MM.1S (cell line): ENCODE measurements at regions not wholly inside any gene's neighbourhood (a gene's known extent, or its start where the extent isn't known, plus 50 kb on each side); places are given as distances from the start of the nearest gene placed in this dataset.

Source experiments
- DNase-seq: peaks from one replicate; pipeline ENCODE4 v3.0.0-alpha.2; 2015
- H2AFZ ChIP-seq: fragments of 300-600 bp; sonication (generic); 2 replicates; pipeline ENCODE4 v1.6.0; 2016; ENCODE audit warnings: antibody characterized with exemption, low read length
- H3F3A ChIP-seq: fragments of 300-600 bp; sonication (generic); 2 replicates; pipeline ENCODE4 v1.6.1; 2016; ENCODE audit warnings: mild to moderate bottlenecking, antibody characterized with exemption, low read length, moderate library complexity, mixed read lengths; ENCODE audit not compliant: insufficient read depth
- H3K27ac ChIP-seq: fragments of 300-600 bp; sonication (generic); 2 replicates; pipeline ENCODE4 v1.5.1; 2016; ENCODE audit warnings: mild to moderate bottlenecking, low read length
- H3K27me3 ChIP-seq: fragments of 300-600 bp; sonication (generic); replicated peaks from 2 replicates; pipeline ENCODE4 v1.6.0; 2016; ENCODE audit warnings: low read length; ENCODE audit not compliant: insufficient read depth
- H3K36me3 ChIP-seq: fragments of 300-600 bp; sonication (generic); replicated peaks from 2 replicates; pipeline ENCODE4 v1.6.1; 2016; ENCODE audit warnings: mild to moderate bottlenecking, low read length, mixed read lengths; ENCODE audit not compliant: insufficient read depth
- H3K4me1 ChIP-seq: fragments of 300-600 bp; sonication (generic); 2 replicates; pipeline ENCODE4 v1.6.1; 2016; ENCODE audit warnings: low read length, mixed read lengths
- H3K4me2 ChIP-seq: fragments of 300-600 bp; sonication (generic); 2 replicates; pipeline ENCODE4 v1.6.0; 2016; ENCODE audit warnings: low read depth, low read length
- H3K4me3 ChIP-seq: fragments of 300-600 bp; sonication (generic); 2 replicates; pipeline ENCODE4 v1.5.1; 2016; ENCODE audit warnings: low read length, mixed read lengths
- H3K79me2 ChIP-seq: fragments of 300-600 bp; sonication (generic); 2 replicates; pipeline ENCODE4 v1.6.1; 2016; ENCODE audit warnings: mixed run types, low read length, mixed read lengths
- H3K9ac ChIP-seq: fragments of 300-600 bp; sonication (generic); 2 replicates; pipeline ENCODE4 v1.6.1; 2016; ENCODE audit warnings: low read length, mixed read lengths
- H3K9me2 ChIP-seq: fragments of 300-600 bp; sonication (generic); replicated peaks from 2 replicates; pipeline ENCODE4 v1.6.1; 2016; ENCODE audit warnings: mild to moderate bottlenecking, low read length, mixed read lengths; ENCODE audit not compliant: insufficient read depth
- H3K9me3 ChIP-seq: fragments of 300-600 bp; sonication (generic); replicated peaks from 2 replicates; pipeline ENCODE4 v1.6.1; 2016; ENCODE audit warnings: mild to moderate bottlenecking, low read length, mixed read lengths; ENCODE audit not compliant: insufficient read depth
- H4K20me1 ChIP-seq: fragments of 300-600 bp; sonication (generic); 2 replicates; pipeline ENCODE4 v1.6.1; 2016; ENCODE audit warnings: mild to moderate bottlenecking, low read length, moderate library complexity, mixed read lengths; ENCODE audit not compliant: insufficient read depth
- EZH2 ChIP-seq: fragments of 300-600 bp; sonication (generic); optimal IDR thresholded peaks from 2 replicates; pipeline ENCODE3; 2017; ENCODE audit warnings: low read depth, mild to moderate bottlenecking, antibody characterized with exemption, low read length, mixed read lengths
- EZH2phosphoT487 ChIP-seq: fragments of 300-600 bp; sonication (generic); IDR thresholded peaks from 2 replicates; pipeline ENCODE4 v1.6.1; 2018; ENCODE audit warnings: antibody characterized with exemption, low read length
- TF ChIP-seq, protein P1 (sequence below): fragments of 300-600 bp; sonication (generic); IDR thresholded peaks from 2 replicates; pipeline ENCODE4 v1.5.1; 2016; ENCODE audit warnings: antibody characterized with exemption, low read length, mixed read lengths

DNA sequence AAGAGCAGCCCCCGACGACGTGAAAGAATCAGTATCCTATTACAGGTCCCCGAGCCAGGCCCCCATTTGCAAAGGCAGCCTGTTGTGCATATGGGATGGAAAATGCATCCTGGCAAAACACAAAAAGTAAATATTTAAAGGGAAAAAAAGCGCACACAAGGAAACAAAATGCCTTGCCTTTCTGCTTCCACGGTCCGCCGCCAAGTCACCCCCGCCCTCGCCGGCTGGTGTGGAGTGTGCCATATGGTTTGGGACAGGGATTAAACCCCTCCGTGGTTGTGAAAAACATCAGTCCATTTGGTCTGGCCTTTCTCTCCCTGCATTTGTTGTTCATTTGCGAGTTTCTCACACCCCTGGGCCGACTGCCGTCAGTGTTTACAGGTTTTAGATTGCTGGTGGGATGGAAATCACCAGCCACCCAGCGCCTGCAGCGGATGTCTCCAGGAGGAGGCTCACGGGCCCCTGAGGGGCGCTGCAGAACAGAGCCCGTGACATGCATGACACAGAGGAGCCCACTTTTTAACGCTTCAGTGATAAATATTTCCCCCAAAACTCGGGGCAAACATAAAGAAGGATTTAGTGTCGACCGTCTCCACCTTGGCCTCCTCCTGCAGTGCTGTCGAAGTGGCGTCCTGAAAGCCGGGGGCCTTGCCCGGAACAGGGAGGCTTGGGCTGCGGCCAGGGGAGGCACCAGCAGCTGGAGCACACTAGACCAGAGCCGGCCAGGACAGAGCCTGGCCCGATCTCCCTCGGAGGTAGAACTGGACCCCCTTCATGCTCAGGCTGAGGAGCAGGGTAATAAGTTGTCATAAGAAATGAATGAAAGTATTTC is 161.5 kb downstream of the HSD17B3 start:
- H3K79me2 ChIP-seq = no peaks in the 10 kb centered on the region
- H2AFZ ChIP-seq = no peak overlapping the region
- H3K9ac ChIP-seq = no peak overlapping the region
- peaks cover 34% of the 10 kb centered on the region for H3K4me1 ChIP-seq
- H3K27ac ChIP-seq = no peak overlapping the region
- DNase-seq = no peak
- H3K36me3 ChIP-seq = no peaks in the 10 kb centered on the region
- TF ChIP-seq EZH2phosphoT487 (no peak), EZH2 (no peak)
- TF ChIP-seq, protein P1, sequence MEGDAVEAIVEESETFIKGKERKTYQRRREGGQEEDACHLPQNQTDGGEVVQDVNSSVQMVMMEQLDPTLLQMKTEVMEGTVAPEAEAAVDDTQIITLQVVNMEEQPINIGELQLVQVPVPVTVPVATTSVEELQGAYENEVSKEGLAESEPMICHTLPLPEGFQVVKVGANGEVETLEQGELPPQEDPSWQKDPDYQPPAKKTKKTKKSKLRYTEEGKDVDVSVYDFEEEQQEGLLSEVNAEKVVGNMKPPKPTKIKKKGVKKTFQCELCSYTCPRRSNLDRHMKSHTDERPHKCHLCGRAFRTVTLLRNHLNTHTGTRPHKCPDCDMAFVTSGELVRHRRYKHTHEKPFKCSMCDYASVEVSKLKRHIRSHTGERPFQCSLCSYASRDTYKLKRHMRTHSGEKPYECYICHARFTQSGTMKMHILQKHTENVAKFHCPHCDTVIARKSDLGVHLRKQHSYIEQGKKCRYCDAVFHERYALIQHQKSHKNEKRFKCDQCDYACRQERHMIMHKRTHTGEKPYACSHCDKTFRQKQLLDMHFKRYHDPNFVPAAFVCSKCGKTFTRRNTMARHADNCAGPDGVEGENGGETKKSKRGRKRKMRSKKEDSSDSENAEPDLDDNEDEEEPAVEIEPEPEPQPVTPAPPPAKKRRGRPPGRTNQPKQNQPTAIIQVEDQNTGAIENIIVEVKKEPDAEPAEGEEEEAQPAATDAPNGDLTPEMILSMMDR = no peak
- H3F3A ChIP-seq = peaks cover 20% of the 10 kb centered on the region
- H3K4me3 ChIP-seq = no peak overlapping the region
- no peaks in the 10 kb centered on the region for H3K9me2 ChIP-seq
- H3K4me2 ChIP-seq = no peak overlapping the region
- H3K9me3 ChIP-seq = no peaks in the 10 kb centered on the region
- H3K27me3 ChIP-seq = no peaks in the 10 kb centered on the region
- no peaks in the 10 kb centered on the region for H4K20me1 ChIP-seq

DNA sequence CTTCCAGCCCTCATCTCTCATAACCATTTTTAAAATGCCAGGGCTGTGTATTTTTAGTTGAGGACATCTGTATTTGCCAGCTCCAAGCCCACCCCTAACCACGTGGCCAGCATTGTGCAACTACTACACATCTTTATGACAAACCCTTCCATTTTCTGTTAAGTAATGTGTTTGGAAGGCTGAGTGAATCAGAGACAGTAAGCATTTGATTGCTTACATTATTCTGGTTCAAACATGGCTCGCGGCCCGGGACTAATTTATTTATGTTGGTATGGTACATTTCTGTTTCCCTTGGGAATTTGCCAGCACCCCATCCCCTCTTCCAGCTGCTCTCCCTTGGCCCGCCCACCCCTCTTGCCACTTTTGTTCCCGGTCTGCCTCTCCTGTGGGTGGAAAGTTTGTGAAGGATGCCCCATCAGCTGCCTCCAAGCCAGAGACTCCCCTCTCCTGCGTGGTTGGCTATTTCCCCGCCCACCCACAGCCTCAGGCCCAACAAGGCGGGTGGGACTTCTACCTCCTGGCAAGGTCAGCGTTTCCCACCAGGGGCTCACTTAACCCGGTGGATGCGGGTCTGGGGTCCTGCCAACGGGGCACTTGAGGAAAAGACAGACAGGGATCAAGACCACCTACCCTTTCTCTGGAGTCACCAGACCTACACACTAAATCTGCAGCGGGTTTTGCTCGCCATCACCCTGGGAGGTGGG is 162.2 kb downstream of the HSD17B3 start:
- Histone ChIP-seq H3K9me2 (no peaks in the 10 kb centered on the region), H3K9me3 (no peaks in the 10 kb centered on the region), H3K27ac (no peak overlapping the region), H2AFZ (no peak overlapping the region), H3K27me3 (no peaks in the 10 kb centered on the region), H4K20me1 (no peaks in the 10 kb centered on the region), H3F3A (peaks cover 23% of the 10 kb centered on the region), H3K4me3 (no peak overlapping the region), H3K36me3 (no peaks in the 10 kb centered on the region), H3K4me2 (no peak overlapping the region), H3K79me2 (no peaks in the 10 kb centered on the region), H3K9ac (no peak overlapping the region), H3K4me1 (peaks cover 41% of the 10 kb centered on the region)
- DNase-seq = no peak
- TF ChIP-seq, protein P1 = no peak
- no peak for TF ChIP-seq EZH2phosphoT487
- no peak for TF ChIP-seq EZH2

DNA sequence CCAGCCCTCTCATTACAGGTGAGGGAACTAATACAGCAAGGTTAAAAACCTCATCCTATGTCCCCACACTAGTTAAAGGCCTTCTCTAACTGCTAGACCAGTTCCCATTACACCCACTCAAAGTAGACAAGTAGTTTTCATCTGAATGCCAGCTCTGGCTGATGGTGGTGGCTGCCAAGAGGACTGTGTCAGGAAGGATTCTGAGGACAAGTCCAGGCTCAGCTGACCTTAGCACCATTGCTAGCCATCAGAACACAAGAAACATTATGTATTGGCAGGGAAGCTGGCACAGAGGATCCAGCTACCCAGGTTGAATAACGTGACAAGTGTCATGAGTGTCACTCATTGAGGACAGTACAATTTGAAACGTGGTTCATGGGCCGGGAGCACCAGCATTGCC is 163.4 kb downstream of the HSD17B3 start:
- Histone ChIP-seq H2AFZ (peak overlapping the region; percentile 99; the same call in 1 of the 2 replicates), H3F3A (peaks cover 23% of the 10 kb centered on the region), H3K4me2 (no peak overlapping the region), H3K9me3 (no peaks in the 10 kb centered on the region), H3K79me2 (no peaks in the 10 kb centered on the region), H3K27ac (no peak overlapping the region), H3K9me2 (no peaks in the 10 kb centered on the region), H3K4me3 (no peak overlapping the region), H3K27me3 (no peaks in the 10 kb centered on the region), H3K9ac (no peak overlapping the region), H4K20me1 (no peaks in the 10 kb centered on the region), H3K4me1 (peaks cover 41% of the 10 kb centered on the region), H3K36me3 (no peaks in the 10 kb centered on the region)
- no peak for DNase-seq
- TF ChIP-seq, protein P1 = no peak
- TF ChIP-seq EZH2 (no peak), EZH2phosphoT487 (no peak)
